ENCODE measurements at regions not wholly inside any gene's neighbourhood (a gene's known extent, or its start where the extent isn't known, plus 50 kb on each side); places are given as distances from the start of the nearest gene placed in this dataset.

- TF ChIP-seq ESRRA (CRISPR knock-in tag; IDR thresholded peaks at IDR 0.05; ENCODE audit: borderline replicate concordance) (no peak), CTCF (IDR thresholded peaks at IDR 0.05) (no peak), NFE2L1 (CRISPR knock-in tag; IDR thresholded peaks at IDR 0.05) (no peak), ZBTB21 (CRISPR knock-in tag; IDR thresholded peaks at IDR 0.05; ENCODE audit: borderline replicate concordance) (no peak), SMAD3 (CRISPR knock-in tag; IDR thresholded peaks at IDR 0.05; ENCODE audit: borderline replicate concordance) (no peak)
Observed at GRCh38 chr6:119647309-119647708, 297.7 kb upstream of the MAN1A1 start.
